ENCODE measurements at regions not wholly inside any gene's neighbourhood (a gene's known extent, or its start where the extent isn't known, plus 50 kb on each side); places are given as distances from the start of the nearest gene placed in this dataset.

DNA sequence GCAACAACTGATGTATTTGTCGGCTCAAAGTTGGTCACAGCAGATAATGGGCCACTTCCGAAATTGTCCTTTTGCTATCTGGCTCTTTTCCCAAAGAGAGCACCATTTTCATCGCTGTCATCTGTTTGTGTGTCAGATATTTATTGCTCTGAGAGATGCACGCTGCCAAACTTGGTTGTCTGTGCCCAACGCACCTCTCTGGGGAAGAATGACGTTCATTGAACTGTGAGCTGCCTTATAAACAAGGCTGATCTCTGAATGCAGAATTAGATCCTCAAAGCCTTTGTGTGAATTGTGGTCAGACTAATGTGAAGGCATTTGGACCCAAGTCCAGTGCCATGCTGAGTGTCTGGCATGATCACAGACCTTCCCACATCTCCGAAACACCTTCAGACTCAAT, 174.7 kb upstream of the LYZL1 start:
- no peak for DNase-seq
- intact Hi-C loops (cut with DNase I; ENCODE audit: low total_unique reads) = no loop called here
- H3K27ac ChIP-seq = no peak overlapping the region
- no peak overlapping the region for H3K4me3 ChIP-seq
- peaks cover 0 to 29% (median 0%) of the 10 kb centered on the region in 3 donors for H3K9me3 ChIP-seq
- H3K27me3 ChIP-seq = no peaks in the 10 kb centered on the region
- TF ChIP-seq, protein P1, sequence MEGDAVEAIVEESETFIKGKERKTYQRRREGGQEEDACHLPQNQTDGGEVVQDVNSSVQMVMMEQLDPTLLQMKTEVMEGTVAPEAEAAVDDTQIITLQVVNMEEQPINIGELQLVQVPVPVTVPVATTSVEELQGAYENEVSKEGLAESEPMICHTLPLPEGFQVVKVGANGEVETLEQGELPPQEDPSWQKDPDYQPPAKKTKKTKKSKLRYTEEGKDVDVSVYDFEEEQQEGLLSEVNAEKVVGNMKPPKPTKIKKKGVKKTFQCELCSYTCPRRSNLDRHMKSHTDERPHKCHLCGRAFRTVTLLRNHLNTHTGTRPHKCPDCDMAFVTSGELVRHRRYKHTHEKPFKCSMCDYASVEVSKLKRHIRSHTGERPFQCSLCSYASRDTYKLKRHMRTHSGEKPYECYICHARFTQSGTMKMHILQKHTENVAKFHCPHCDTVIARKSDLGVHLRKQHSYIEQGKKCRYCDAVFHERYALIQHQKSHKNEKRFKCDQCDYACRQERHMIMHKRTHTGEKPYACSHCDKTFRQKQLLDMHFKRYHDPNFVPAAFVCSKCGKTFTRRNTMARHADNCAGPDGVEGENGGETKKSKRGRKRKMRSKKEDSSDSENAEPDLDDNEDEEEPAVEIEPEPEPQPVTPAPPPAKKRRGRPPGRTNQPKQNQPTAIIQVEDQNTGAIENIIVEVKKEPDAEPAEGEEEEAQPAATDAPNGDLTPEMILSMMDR (IDR thresholded peaks at IDR 0.05) = no peak
- no peaks in the 10 kb centered on the region for H3K36me3 ChIP-seq
- H3K4me1 ChIP-seq = no peaks in the 10 kb centered on the region

DNA sequence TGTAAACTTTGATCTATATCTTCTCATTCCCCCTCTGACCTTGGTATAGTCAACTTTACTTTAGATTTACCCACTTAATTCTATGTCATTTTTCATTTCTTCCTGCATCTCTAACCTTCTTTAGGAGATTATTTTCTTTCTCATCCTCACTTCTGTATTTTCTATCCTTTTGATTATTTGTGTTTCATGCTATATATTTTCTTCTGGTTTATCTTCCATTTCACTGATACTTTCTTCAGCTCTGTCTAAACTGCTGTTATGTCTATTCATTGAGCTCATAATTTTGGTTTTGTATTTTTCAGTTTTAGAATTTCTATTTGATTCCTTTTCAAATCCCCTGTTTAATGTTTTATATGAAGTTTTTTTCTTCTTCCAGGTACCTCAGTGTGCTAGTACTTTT, 171.1 kb upstream of the LYZL1 start:
- no peak for DNase-seq
- intact Hi-C loops (cut with DNase I; ENCODE audit: low total_unique reads) = no loop called here
- H3K9me3 ChIP-seq = peaks cover 0 to 29% (median 0%) of the 10 kb centered on the region in 3 donors
- H3K4me3 ChIP-seq = no peak overlapping the region
- H3K4me1 ChIP-seq = no peaks in the 10 kb centered on the region
- H3K27ac ChIP-seq = no peak overlapping the region
- H3K27me3 ChIP-seq = no peaks in the 10 kb centered on the region
- no peaks in the 10 kb centered on the region for H3K36me3 ChIP-seq
- TF ChIP-seq, protein P1 (IDR thresholded peaks at IDR 0.05) = no peak

DNA sequence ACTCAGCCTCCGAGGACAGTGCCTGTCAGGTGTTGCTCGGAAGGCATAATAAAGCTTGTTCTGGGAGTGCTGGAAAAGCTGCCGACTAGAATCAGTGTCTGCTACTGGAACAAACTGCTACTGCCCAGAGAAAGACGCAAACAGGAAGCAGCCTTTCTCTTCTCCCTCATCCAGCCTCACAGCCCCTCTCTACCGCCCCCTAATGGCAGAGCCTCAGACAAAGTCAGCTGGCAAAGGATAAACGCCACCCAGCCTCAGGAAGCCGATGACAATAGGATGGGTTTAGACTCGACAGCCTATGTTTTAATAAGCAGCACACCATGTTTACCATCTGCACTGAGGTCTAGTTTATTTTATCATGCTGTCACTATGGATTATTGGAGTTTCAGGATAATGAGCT, 169.5 kb upstream of the LYZL1 start:
- no peak for DNase-seq
- Histone ChIP-seq H3K36me3 (no peaks in the 10 kb centered on the region), H3K4me1 (no peaks in the 10 kb centered on the region), H3K9me3 (peaks cover 0 to 29% (median 0%) of the 10 kb centered on the region in 3 donors), H3K27me3 (no peaks in the 10 kb centered on the region), H3K4me3 (no peak overlapping the region), H3K27ac (no peak overlapping the region)
- TF ChIP-seq, protein P1 (IDR thresholded peaks at IDR 0.05) = peak; percentile 10 to 17
- intact Hi-C loops (cut with DNase I; ENCODE audit: low total_unique reads) = no loop called here

- no peak for DNase-seq
- intact Hi-C loops (cut with DNase I; ENCODE audit: low total_unique reads) = no loop called here
Measured at GRCh38 chr10:29120216-29120615, 168.7 kb upstream of the LYZL1 start.

DNA sequence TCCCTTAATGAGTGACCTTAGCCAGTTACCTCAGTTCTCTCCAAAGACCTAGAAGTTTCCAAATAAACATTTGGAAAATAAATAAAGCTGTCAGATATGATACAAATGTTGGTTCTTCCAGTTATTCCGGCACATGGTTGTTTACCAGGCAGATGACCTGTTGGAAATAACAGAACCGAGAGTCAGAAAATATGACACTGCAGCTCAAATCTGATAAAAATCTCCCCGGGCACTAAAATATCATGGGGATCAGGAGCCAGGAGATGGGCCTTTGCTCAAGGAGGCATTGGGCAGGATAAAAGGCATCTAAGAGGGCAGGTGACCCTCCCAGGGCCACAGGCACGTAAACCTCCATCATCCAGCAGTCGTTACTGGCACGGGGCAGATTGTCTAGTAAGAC, 164.0 kb upstream of the LYZL1 start:
- no peak for DNase-seq
- Histone ChIP-seq H3K9me3 (no peaks in the 10 kb centered on the region), H3K4me1 (no peaks in the 10 kb centered on the region), H3K27me3 (no peaks in the 10 kb centered on the region), H3K4me3 (no peak overlapping the region), H3K36me3 (no peaks in the 10 kb centered on the region), H3K27ac (no peak overlapping the region)
- intact Hi-C loops (cut with DNase I; ENCODE audit: low total_unique reads) = no loop called here
- TF ChIP-seq, protein P1 (IDR thresholded peaks at IDR 0.05) = no peak

More at GRCh38 chr10:29120216-29120615, 168.7 kb upstream of the LYZL1 start:
- Histone ChIP-seq H3K27ac (no peak overlapping the region), H3K27me3 (no peaks in the 10 kb centered on the region), H3K4me3 (no peak overlapping the region), H3K36me3 (no peaks in the 10 kb centered on the region), H3K4me1 (no peaks in the 10 kb centered on the region), H3K9me3 (peaks cover 0 to 29% (median 0%) of the 10 kb centered on the region in 3 donors)
- TF ChIP-seq, protein P1 (IDR thresholded peaks at IDR 0.05) = no peak
